ENCODE measurements at regions not wholly inside any gene's neighbourhood (a gene's known extent, or its start where the extent isn't known, plus 50 kb on each side); places are given as distances from the start of the nearest gene placed in this dataset.

DNA sequence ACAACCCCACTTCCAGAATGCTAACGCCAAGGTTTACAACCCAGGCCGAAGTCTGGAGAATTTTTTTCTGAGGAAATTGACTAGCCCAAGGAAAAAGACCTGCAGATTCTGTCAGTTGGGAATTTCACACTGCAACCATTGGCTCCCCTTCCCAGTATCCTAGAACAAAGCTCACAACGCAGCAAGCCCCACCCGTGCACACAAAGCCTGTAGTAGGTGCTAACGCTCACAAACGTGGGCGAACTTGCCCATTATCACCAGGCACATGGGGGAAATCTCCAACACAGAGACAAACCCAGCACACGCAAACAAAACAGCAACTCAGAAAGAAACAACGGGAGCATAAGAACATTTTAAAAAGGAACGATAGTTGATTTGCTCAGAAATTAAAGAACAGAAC is 265.1 kb downstream of the EIPR1 start:
- TF ChIP-seq, protein P1, sequence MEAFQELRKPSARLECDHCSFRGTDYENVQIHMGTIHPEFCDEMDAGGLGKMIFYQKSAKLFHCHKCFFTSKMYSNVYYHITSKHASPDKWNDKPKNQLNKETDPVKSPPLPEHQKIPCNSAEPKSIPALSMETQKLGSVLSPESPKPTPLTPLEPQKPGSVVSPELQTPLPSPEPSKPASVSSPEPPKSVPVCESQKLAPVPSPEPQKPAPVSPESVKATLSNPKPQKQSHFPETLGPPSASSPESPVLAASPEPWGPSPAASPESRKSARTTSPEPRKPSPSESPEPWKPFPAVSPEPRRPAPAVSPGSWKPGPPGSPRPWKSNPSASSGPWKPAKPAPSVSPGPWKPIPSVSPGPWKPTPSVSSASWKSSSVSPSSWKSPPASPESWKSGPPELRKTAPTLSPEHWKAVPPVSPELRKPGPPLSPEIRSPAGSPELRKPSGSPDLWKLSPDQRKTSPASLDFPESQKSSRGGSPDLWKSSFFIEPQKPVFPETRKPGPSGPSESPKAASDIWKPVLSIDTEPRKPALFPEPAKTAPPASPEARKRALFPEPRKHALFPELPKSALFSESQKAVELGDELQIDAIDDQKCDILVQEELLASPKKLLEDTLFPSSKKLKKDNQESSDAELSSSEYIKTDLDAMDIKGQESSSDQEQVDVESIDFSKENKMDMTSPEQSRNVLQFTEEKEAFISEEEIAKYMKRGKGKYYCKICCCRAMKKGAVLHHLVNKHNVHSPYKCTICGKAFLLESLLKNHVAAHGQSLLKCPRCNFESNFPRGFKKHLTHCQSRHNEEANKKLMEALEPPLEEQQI (IDR thresholded peaks at IDR 0.05), result no peak
- TF ChIP-seq BCL6 (CRISPR knock-in tag; IDR thresholded peaks at IDR 0.05), result no peak
- TF ChIP-seq, protein P2, sequence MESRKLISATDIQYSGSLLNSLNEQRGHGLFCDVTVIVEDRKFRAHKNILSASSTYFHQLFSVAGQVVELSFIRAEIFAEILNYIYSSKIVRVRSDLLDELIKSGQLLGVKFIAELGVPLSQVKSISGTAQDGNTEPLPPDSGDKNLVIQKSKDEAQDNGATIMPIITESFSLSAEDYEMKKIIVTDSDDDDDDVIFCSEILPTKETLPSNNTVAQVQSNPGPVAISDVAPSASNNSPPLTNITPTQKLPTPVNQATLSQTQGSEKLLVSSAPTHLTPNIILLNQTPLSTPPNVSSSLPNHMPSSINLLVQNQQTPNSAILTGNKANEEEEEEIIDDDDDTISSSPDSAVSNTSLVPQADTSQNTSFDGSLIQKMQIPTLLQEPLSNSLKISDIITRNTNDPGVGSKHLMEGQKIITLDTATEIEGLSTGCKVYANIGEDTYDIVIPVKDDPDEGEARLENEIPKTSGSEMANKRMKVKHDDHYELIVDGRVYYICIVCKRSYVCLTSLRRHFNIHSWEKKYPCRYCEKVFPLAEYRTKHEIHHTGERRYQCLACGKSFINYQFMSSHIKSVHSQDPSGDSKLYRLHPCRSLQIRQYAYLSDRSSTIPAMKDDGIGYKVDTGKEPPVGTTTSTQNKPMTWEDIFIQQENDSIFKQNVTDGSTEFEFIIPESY (CRISPR knock-in tag; IDR thresholded peaks at IDR 0.05), result no peak
- TF ChIP-seq FOXA1 (IDR thresholded peaks at IDR 0.05; ENCODE audit: borderline replicate concordance), result no peak
- TF ChIP-seq TCF7 (IDR thresholded peaks at IDR 0.05; ENCODE audit: borderline replicate concordance), result no peak
- TF ChIP-seq CREM (IDR thresholded peaks at IDR 0.05; ENCODE audit: low read depth), result no peak
- TF ChIP-seq JUN (IDR thresholded peaks at IDR 0.05; ENCODE audit: borderline replicate concordance, low read depth, low read length), result no peak
- TF ChIP-seq JUN (CRISPR knock-in tag; IDR thresholded peaks at IDR 0.05; ENCODE audit: borderline replicate concordance), result no peak
- TF ChIP-seq, protein P3, sequence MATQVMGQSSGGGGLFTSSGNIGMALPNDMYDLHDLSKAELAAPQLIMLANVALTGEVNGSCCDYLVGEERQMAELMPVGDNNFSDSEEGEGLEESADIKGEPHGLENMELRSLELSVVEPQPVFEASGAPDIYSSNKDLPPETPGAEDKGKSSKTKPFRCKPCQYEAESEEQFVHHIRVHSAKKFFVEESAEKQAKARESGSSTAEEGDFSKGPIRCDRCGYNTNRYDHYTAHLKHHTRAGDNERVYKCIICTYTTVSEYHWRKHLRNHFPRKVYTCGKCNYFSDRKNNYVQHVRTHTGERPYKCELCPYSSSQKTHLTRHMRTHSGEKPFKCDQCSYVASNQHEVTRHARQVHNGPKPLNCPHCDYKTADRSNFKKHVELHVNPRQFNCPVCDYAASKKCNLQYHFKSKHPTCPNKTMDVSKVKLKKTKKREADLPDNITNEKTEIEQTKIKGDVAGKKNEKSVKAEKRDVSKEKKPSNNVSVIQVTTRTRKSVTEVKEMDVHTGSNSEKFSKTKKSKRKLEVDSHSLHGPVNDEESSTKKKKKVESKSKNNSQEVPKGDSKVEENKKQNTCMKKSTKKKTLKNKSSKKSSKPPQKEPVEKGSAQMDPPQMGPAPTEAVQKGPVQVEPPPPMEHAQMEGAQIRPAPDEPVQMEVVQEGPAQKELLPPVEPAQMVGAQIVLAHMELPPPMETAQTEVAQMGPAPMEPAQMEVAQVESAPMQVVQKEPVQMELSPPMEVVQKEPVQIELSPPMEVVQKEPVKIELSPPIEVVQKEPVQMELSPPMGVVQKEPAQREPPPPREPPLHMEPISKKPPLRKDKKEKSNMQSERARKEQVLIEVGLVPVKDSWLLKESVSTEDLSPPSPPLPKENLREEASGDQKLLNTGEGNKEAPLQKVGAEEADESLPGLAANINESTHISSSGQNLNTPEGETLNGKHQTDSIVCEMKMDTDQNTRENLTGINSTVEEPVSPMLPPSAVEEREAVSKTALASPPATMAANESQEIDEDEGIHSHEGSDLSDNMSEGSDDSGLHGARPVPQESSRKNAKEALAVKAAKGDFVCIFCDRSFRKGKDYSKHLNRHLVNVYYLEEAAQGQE (IDR thresholded peaks at IDR 0.05; ENCODE audit: borderline replicate concordance), result no peak
- TF ChIP-seq, protein P3 (CRISPR knock-in tag; IDR thresholded peaks at IDR 0.05; ENCODE audit: low read depth), result no peak
- TF ChIP-seq, protein P4, sequence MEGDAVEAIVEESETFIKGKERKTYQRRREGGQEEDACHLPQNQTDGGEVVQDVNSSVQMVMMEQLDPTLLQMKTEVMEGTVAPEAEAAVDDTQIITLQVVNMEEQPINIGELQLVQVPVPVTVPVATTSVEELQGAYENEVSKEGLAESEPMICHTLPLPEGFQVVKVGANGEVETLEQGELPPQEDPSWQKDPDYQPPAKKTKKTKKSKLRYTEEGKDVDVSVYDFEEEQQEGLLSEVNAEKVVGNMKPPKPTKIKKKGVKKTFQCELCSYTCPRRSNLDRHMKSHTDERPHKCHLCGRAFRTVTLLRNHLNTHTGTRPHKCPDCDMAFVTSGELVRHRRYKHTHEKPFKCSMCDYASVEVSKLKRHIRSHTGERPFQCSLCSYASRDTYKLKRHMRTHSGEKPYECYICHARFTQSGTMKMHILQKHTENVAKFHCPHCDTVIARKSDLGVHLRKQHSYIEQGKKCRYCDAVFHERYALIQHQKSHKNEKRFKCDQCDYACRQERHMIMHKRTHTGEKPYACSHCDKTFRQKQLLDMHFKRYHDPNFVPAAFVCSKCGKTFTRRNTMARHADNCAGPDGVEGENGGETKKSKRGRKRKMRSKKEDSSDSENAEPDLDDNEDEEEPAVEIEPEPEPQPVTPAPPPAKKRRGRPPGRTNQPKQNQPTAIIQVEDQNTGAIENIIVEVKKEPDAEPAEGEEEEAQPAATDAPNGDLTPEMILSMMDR (IDR thresholded peaks at IDR 0.05 in 2 of 3, conservative IDR thresholded peaks at IDR 0.05 in 1 of 3; ENCODE audit: insufficient read depth in 2 of 3, low read depth in 1 of 3, low read length in 3 of 3), result no peak
- no peak for TF ChIP-seq FOXP1 (CRISPR knock-in tag; IDR thresholded peaks at IDR 0.05)

All from K562 (cell line).